Osteocyte (in vitro differentiated cells): ENCODE measurements at regions not wholly inside any gene's neighbourhood (a gene's known extent, or its start where the extent isn't known, plus 50 kb on each side); places are given as distances from the start of the nearest gene placed in this dataset.

ENCODE experiments used
- DNase-seq: peaks from one replicate; pipeline ENCODE4 v3.0.0; 2021; ENCODE audit warnings: mixed read lengths; ENCODE audit not compliant: unreplicated experiment; ENCODE audit errors: extremely low spot score
- H3K27ac Mint-ChIP-seq: one replicate; pipeline ENCODE4 v1.8.0; 2021; ENCODE audit warnings: mild to moderate bottlenecking, mixed read lengths; ENCODE audit not compliant: unreplicated experiment
- H3K27me3 Mint-ChIP-seq: one replicate; pipeline ENCODE4 v1.8.0; 2021; ENCODE audit warnings: mixed read lengths; ENCODE audit not compliant: unreplicated experiment
- H3K36me3 Mint-ChIP-seq: one replicate; pipeline ENCODE4 v1.8.0; 2021; ENCODE audit warnings: mixed read lengths; ENCODE audit not compliant: unreplicated experiment
- H3K4me1 Mint-ChIP-seq: one replicate; pipeline ENCODE4 v1.8.0; 2021; ENCODE audit warnings: mixed read lengths; ENCODE audit not compliant: unreplicated experiment
- H3K4me3 Mint-ChIP-seq: one replicate; pipeline ENCODE4 v1.8.0; 2021; ENCODE audit warnings: mild to moderate bottlenecking, moderate library complexity, mixed read lengths; ENCODE audit not compliant: unreplicated experiment
- H3K9me3 Mint-ChIP-seq: one replicate; pipeline ENCODE4 v1.8.0; 2021; ENCODE audit warnings: mixed read lengths; ENCODE audit not compliant: unreplicated experiment
- CTCF ChIP-seq: fragments of 200-600 bp; sonication (generic); IDR thresholded peaks from 2 replicates; pipeline ENCODE4 v1.5.0; 2021; ENCODE audit warnings: antibody characterized with exemption, mild to moderate bottlenecking, moderate library complexity

GRCh38 chr4:62571494-62571893 is 1371.4 kb downstream of the ADGRL3 start:
- Mint-ChIP-seq H3K9me3 (no peaks in the 10 kb centered on the region), H3K36me3 (no peaks in the 10 kb centered on the region), H3K4me1 (no peaks in the 10 kb centered on the region), H3K27me3 (peaks cover 7% of the 10 kb centered on the region), H3K27ac (no peak overlapping the region), H3K4me3 (no peak overlapping the region)
- DNase-seq = no peak
- TF ChIP-seq CTCF = no peak

GRCh38 chr4:62560858-62561257 is 1360.7 kb downstream of the ADGRL3 start:
- H3K27ac Mint-ChIP-seq = no peak overlapping the region

DNA sequence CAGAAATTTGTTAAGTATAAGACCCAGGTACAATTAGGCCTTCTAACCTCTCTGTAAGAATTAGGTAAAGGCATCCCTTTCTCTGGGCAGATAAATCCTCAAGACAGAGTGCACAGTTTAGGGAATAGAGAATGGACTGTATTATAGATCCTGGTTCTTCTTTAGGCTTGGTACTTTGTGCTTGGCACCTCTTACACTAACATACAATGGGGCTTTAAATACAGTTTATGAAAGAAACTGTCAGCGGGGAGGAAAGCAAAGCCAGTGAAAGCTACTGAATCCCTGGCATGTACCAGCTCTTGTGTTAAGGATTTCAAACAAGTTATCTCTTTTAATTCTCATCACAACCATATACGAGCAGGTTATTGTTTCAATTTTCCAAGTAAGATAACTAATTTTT is 1350.0 kb downstream of the ADGRL3 start:
- Mint-ChIP-seq H3K9me3 (no peaks in the 10 kb centered on the region), H3K36me3 (no peaks in the 10 kb centered on the region), H3K27ac (no peak overlapping the region), H3K4me3 (no peak overlapping the region), H3K27me3 (no peaks in the 10 kb centered on the region), H3K4me1 (no peaks in the 10 kb centered on the region)
- no peak for TF ChIP-seq CTCF
- no peak for DNase-seq

More at GRCh38 chr4:62560858-62561257, 1360.7 kb downstream of the ADGRL3 start:
- Mint-ChIP-seq H3K4me3 (no peak overlapping the region), H3K36me3 (no peaks in the 10 kb centered on the region), H3K9me3 (no peaks in the 10 kb centered on the region), H3K4me1 (no peaks in the 10 kb centered on the region), H3K27me3 (no peaks in the 10 kb centered on the region)
- no peak for TF ChIP-seq CTCF
- no peak for DNase-seq

DNA sequence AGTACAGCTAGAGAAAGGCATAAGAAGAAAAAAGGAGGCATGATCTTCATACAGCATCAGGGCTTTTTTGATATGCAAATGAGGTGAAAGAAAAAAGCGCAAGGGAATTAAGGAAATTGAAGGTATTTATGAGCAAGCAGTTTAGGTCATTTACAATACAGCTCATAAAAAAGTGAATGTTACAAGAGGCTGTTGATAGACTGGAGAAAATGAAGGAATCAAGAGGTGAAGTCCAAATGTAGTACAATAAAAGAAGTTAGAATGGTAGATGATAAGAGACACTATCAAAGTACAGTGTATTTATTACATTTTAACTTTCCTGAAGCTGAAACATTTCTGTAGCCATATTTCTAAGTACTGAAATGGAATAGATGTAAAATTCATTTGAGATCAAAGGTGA is 1349.5 kb downstream of the ADGRL3 start:
- H3K27ac Mint-ChIP-seq = no peak overlapping the region

GRCh38 chr4:62548765-62549164 is 1348.6 kb downstream of the ADGRL3 start:
- H3K27ac Mint-ChIP-seq = no peak overlapping the region
- H3K4me3 Mint-ChIP-seq = no peak overlapping the region
- TF ChIP-seq CTCF = no peak
- H3K4me1 Mint-ChIP-seq = no peaks in the 10 kb centered on the region
- DNase-seq = no peak
- no peaks in the 10 kb centered on the region for H3K36me3 Mint-ChIP-seq
- H3K27me3 Mint-ChIP-seq = no peaks in the 10 kb centered on the region
- no peaks in the 10 kb centered on the region for H3K9me3 Mint-ChIP-seq

More for the DNA sequence above, 1349.5 kb downstream of the ADGRL3 start:
- Mint-ChIP-seq H3K36me3 (no peaks in the 10 kb centered on the region), H3K4me3 (no peak overlapping the region), H3K9me3 (no peaks in the 10 kb centered on the region), H3K27me3 (no peaks in the 10 kb centered on the region), H3K4me1 (no peaks in the 10 kb centered on the region)
- no peak for DNase-seq
- TF ChIP-seq CTCF = no peak
